ENCODE measurements at regions not wholly inside any gene's neighbourhood (a gene's known extent, or its start where the extent isn't known, plus 50 kb on each side); places are given as distances from the start of the nearest gene placed in this dataset.

DNA sequence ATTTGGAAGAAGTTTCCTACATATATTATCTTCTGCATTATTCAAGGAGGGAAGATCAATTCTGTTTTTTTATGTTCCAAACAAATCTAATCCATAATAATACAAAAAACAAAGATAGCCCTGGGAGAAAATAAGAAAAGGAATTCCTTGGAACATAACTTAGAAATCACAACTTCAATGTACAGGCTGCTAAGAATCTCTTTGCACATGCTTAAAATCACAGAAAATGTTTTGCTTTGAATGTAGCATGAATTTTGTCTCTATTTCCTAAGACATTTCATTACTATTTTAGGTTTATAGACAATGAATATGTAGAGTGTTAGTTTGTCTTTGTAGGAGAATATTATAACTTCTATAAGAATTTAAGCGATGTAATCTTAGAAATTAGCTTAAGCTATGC lies 700.1 kb downstream of the RNF144B start:
- H2AFZ ChIP-seq (ENCODE audit: low read length): no peak overlapping the region
- H3K27me3 ChIP-seq (replicated peaks; ENCODE audit: insufficient read depth, low read length): no peaks in the 10 kb centered on the region
- H4K20me1 ChIP-seq (ENCODE audit: insufficient read depth, low read length): no peaks in the 10 kb centered on the region
- no peaks in the 10 kb centered on the region for H3K9me3 ChIP-seq (replicated peaks; ENCODE audit: insufficient read depth, low read length)
- TF ChIP-seq CTCF (IDR thresholded peaks at IDR 0.05; ENCODE audit: low read length) (no peak), EZH2phosphoT487 (IDR thresholded peaks at IDR 0.05; ENCODE audit: low read length) (no peak), EZH2 (optimal IDR thresholded peaks at IDR 0.05; ENCODE audit: low read depth, low read length) (no peak)
- no peaks in the 10 kb centered on the region for H3K9me2 ChIP-seq (replicated peaks; ENCODE audit: insufficient read depth, low read length)
- H3K4me1 ChIP-seq (ENCODE audit: low read length): no peaks in the 10 kb centered on the region
- H3K4me3 ChIP-seq (ENCODE audit: low read length): no peak overlapping the region
- H3K27ac ChIP-seq (ENCODE audit: low read length): no peak overlapping the region
- no peaks in the 10 kb centered on the region for H3F3A ChIP-seq (ENCODE audit: insufficient read depth, low read length)
- DNase-seq: no peak
- no peaks in the 10 kb centered on the region for H3K79me2 ChIP-seq (ENCODE audit: low read length)
- no peak overlapping the region for H3K4me2 ChIP-seq (ENCODE audit: low read depth, low read length)
- H3K9ac ChIP-seq (ENCODE audit: low read length): no peak overlapping the region
- no peaks in the 10 kb centered on the region for H3K36me3 ChIP-seq (replicated peaks; ENCODE audit: insufficient read depth, low read length)

- no peak for DNase-seq
- Histone ChIP-seq H3K36me3 (replicated peaks; ENCODE audit: insufficient read depth, low read length) (no peaks in the 10 kb centered on the region), H3K9ac (ENCODE audit: low read length) (no peak overlapping the region), H3K79me2 (ENCODE audit: low read length) (no peaks in the 10 kb centered on the region), H3K27me3 (replicated peaks; ENCODE audit: insufficient read depth, low read length) (no peaks in the 10 kb centered on the region), H3F3A (ENCODE audit: insufficient read depth, low read length) (no peaks in the 10 kb centered on the region), H3K4me3 (ENCODE audit: low read length) (no peak overlapping the region), H3K27ac (ENCODE audit: low read length) (no peak overlapping the region), H4K20me1 (ENCODE audit: insufficient read depth, low read length) (no peaks in the 10 kb centered on the region), H3K4me2 (ENCODE audit: low read depth, low read length) (no peak overlapping the region), H3K9me2 (replicated peaks; ENCODE audit: insufficient read depth, low read length) (no peaks in the 10 kb centered on the region), H3K4me1 (ENCODE audit: low read length) (no peaks in the 10 kb centered on the region), H3K9me3 (replicated peaks; ENCODE audit: insufficient read depth, low read length) (no peaks in the 10 kb centered on the region), H2AFZ (ENCODE audit: low read length) (no peak overlapping the region)
- TF ChIP-seq EZH2 (optimal IDR thresholded peaks at IDR 0.05; ENCODE audit: low read depth, low read length) (no peak), EZH2phosphoT487 (IDR thresholded peaks at IDR 0.05; ENCODE audit: low read length) (no peak), CTCF (IDR thresholded peaks at IDR 0.05; ENCODE audit: low read length) (no peak)
Observed at GRCh38 chr6:19087897-19088296, 700.7 kb downstream of the RNF144B start.

GRCh38 chr6:19100752-19101151 lies 713.6 kb downstream of the RNF144B start:
- Histone ChIP-seq H3K9me2 (replicated peaks; ENCODE audit: insufficient read depth, low read length) (no peaks in the 10 kb centered on the region), H2AFZ (ENCODE audit: low read length) (no peak overlapping the region), H3K36me3 (replicated peaks; ENCODE audit: insufficient read depth, low read length) (no peaks in the 10 kb centered on the region), H3F3A (ENCODE audit: insufficient read depth, low read length) (no peaks in the 10 kb centered on the region), H3K9me3 (replicated peaks; ENCODE audit: insufficient read depth, low read length) (no peaks in the 10 kb centered on the region), H3K27me3 (replicated peaks; ENCODE audit: insufficient read depth, low read length) (no peaks in the 10 kb centered on the region), H3K27ac (ENCODE audit: low read length) (no peak overlapping the region), H3K9ac (ENCODE audit: low read length) (no peak overlapping the region), H3K4me1 (ENCODE audit: low read length) (no peaks in the 10 kb centered on the region), H3K4me2 (ENCODE audit: low read depth, low read length) (no peak overlapping the region), H3K4me3 (ENCODE audit: low read length) (no peak overlapping the region), H3K79me2 (ENCODE audit: low read length) (no peaks in the 10 kb centered on the region), H4K20me1 (ENCODE audit: insufficient read depth, low read length) (no peaks in the 10 kb centered on the region)
- DNase-seq: no peak
- no peak for TF ChIP-seq EZH2phosphoT487 (IDR thresholded peaks at IDR 0.05; ENCODE audit: low read length)
- no peak for TF ChIP-seq EZH2 (optimal IDR thresholded peaks at IDR 0.05; ENCODE audit: low read depth, low read length)
- TF ChIP-seq CTCF (IDR thresholded peaks at IDR 0.05; ENCODE audit: low read length): no peak

Data from MM.1S (cell line).